GM12872 (cell line): ENCODE measurements at regions not wholly inside any gene's neighbourhood (a gene's known extent, or its start where the extent isn't known, plus 50 kb on each side); places are given as distances from the start of the nearest gene placed in this dataset.

ENCODE experiments used
- TF ChIP-seq, protein P1 (sequence below): IDR thresholded peaks from 3 replicates; pipeline ENCODE4 v1.5.1; 2011; ENCODE audit warnings: low read depth, mild to moderate bottlenecking, low read length, moderate library complexity; ENCODE audit not compliant: insufficient read depth

DNA sequence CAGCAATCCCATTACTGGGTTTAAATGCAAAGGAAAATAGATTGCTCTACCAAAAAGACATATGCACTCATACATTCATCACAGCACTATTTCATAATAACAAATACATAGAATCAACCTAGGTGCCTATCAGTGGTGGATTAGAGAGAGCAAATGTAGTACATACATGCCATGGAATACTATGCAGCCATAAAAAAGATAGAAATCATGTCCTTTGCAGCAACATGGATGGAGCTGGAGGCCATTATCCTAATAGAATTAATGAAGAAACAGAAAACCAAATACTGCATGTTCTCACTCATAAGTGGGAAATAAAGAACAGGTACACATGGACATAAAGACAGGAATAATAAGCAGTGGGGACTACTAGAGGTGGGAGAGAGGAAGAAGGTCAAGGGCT is 70.7 kb upstream of the MLIP start:
- TF ChIP-seq, protein P1, sequence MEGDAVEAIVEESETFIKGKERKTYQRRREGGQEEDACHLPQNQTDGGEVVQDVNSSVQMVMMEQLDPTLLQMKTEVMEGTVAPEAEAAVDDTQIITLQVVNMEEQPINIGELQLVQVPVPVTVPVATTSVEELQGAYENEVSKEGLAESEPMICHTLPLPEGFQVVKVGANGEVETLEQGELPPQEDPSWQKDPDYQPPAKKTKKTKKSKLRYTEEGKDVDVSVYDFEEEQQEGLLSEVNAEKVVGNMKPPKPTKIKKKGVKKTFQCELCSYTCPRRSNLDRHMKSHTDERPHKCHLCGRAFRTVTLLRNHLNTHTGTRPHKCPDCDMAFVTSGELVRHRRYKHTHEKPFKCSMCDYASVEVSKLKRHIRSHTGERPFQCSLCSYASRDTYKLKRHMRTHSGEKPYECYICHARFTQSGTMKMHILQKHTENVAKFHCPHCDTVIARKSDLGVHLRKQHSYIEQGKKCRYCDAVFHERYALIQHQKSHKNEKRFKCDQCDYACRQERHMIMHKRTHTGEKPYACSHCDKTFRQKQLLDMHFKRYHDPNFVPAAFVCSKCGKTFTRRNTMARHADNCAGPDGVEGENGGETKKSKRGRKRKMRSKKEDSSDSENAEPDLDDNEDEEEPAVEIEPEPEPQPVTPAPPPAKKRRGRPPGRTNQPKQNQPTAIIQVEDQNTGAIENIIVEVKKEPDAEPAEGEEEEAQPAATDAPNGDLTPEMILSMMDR, result no peak

GRCh38 chr6:54041239-54041638 is 70.0 kb upstream of the MLIP start:
- TF ChIP-seq, protein P1, result no peak

GRCh38 chr6:54043360-54043759 is 67.9 kb upstream of the MLIP start:
- TF ChIP-seq, protein P1, result no peak

- TF ChIP-seq, protein P1, result no peak
Measured at GRCh38 chr6:54044059-54044458, 67.2 kb upstream of the MLIP start.

GRCh38 chr6:54048782-54049181 is 62.5 kb upstream of the MLIP start:
- TF ChIP-seq, protein P1, result no peak

DNA sequence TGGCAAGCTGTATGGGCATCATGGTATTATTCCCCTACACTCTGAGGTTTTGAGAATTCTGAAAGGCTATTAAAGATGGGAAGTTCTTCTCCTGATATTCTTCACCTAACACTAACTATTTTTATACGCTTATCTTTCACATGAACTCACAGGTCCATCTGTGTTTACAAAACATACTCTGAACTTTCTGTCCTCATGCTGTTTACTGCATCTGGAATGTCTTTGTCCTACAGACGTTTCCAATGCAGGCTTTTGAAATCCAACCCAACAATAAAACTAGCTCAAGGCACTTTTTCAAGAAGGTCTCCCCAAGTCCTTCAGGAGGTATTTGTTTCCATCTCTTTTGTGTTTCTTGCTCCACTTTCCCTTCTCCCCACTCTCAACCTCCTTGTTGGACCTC is 60.5 kb upstream of the MLIP start:
- TF ChIP-seq, protein P1, result no peak

- TF ChIP-seq, protein P1, result no peak
Measured at GRCh38 chr6:54053881-54054391, 57.3 kb upstream of the MLIP start.
